SK-N-SH (cell line): ENCODE measurements at regions not wholly inside any gene's neighbourhood (a gene's known extent, or its start where the extent isn't known, plus 50 kb on each side); places are given as distances from the start of the nearest gene placed in this dataset.

Experiments
- CTCF ChIA-PET: fragments of 300-600, 350-600 bp; formaldehyde crosslinking; extraction: SDS; loops from one replicate; lab custom pipeline; 2021; lab: Yijun Ruan, JAX
- POLR2A ChIA-PET: fragments of 350-600 bp; sonication (Branson Sonifier 250); formaldehyde crosslinking; extraction: SDS; loops from one replicate; lab custom pipeline; 2020; ENCODE audit warnings: antibody characterized with exemption, inconsistent platforms; lab: Yijun Ruan, JAX
- DNase-seq: peaks from one replicate; pipeline ENCODE4 v3.0.0; 2012
- H2AFZ ChIP-seq: fragments of 200-600 bp; sonication (generic); 2 replicates; pipeline ENCODE4 v1.8.1; 2016; ENCODE audit warnings: antibody characterized with exemption, mild to moderate bottlenecking, low read depth
- H3F3A ChIP-seq: fragments of 200-600 bp; sonication (generic); replicated peaks from 2 replicates; pipeline ENCODE3; 2016; ENCODE audit warnings: antibody characterized with exemption, mild to moderate bottlenecking; ENCODE audit not compliant: insufficient read depth
- H3K27ac ChIP-seq, 2 experiments: fragments of 200-500 bp in 1 of 2; fragments of 200-600 bp in 1 of 2; sonication (Bioruptor generic) in 1 of 2; sonication (generic), shearing (Covaris generic) in 1 of 2; 2 replicates each; pipeline versions ENCODE4 v1.5.1 to v1.6.1; 2014 to 2016; ENCODE audit warnings: low read depth in 2 of 2, inconsistent platforms in 1 of 2, low read length in 1 of 2, mild to moderate bottlenecking in 1 of 2, mixed read lengths in 1 of 2
- H3K27me3 ChIP-seq: fragments of 200-600 bp; sonication (generic), shearing (Covaris generic); 2 replicates; pipeline ENCODE4 v1.6.1; 2016; ENCODE audit warnings: mixed run types; ENCODE audit not compliant: insufficient read depth
- H3K36me3 ChIP-seq, 2 experiments: fragments of 200-500 bp in 1 of 2; fragments of 200-600 bp in 1 of 2; sonication (Bioruptor generic) in 1 of 2; sonication (generic) in 1 of 2; replicated peaks in 1 of 2; 2 replicates each; pipeline versions ENCODE3 to v1.5.1; 2014 to 2016; ENCODE audit warnings: low read length in 1 of 2, mild to moderate bottlenecking in 1 of 2; ENCODE audit not compliant: insufficient read depth in 2 of 2, control insufficient read depth in 1 of 2
- H3K4me1 ChIP-seq, 2 experiments: fragments of 200-500 bp in 1 of 2; fragments of 200-600 bp in 1 of 2; sonication (Bioruptor generic) in 1 of 2; sonication (generic), shearing (Covaris generic) in 1 of 2; 2 replicates each; pipeline versions ENCODE4 v1.5.1 to v1.6.1; 2014 to 2016; ENCODE audit warnings: low read depth in 1 of 2, low read length in 1 of 2, mixed run types in 1 of 2; ENCODE audit not compliant: insufficient read depth in 2 of 2, control insufficient read depth in 1 of 2
- H3K4me2 ChIP-seq: fragments of 200-600 bp; sonication (generic), shearing (Covaris generic); 2 replicates; pipeline ENCODE4 v1.6.1; 2017; ENCODE audit warnings: mixed run types
- H3K4me3 ChIP-seq, 2 experiments: fragments of 200-500 bp in 1 of 2; fragments of 200-600 bp in 1 of 2; sonication (Bioruptor generic) in 1 of 2; sonication (generic), shearing (Covaris generic) in 1 of 2; 2 replicates each; pipeline versions ENCODE4 v1.5.1 to v1.8.1; 2014 to 2016; ENCODE audit warnings: low read depth in 2 of 2, inconsistent platforms in 1 of 2, low read length in 1 of 2, mild to moderate bottlenecking in 1 of 2, mixed read lengths in 1 of 2, moderate library complexity in 1 of 2
- H3K79me2 ChIP-seq: fragments of 200-600 bp; sonication (generic); 2 replicates; pipeline ENCODE4 v1.8.1; 2017; ENCODE audit warnings: mild to moderate bottlenecking; ENCODE audit not compliant: insufficient read depth
- H3K9ac ChIP-seq: fragments of 200-600 bp; sonication (generic); 2 replicates; pipeline ENCODE4 v1.6.1; 2017; ENCODE audit warnings: mixed run types
- H3K9me2 ChIP-seq: fragments of 200-600 bp; sonication (generic); 2 replicates; pipeline ENCODE4 v1.6.1; 2017; ENCODE audit warnings: mixed run types
- H3K9me3 ChIP-seq: fragments of 200-600 bp; sonication (generic); 2 replicates; pipeline ENCODE4 v1.6.1; 2017; ENCODE audit warnings: mixed run types, mild to moderate bottlenecking, moderate library complexity
- H4K20me1 ChIP-seq: fragments of 200-600 bp; sonication (generic); 2 replicates; pipeline ENCODE4 v1.6.1; 2017; ENCODE audit warnings: mild to moderate bottlenecking, mixed run types; ENCODE audit not compliant: insufficient read depth
- CHD2 ChIP-seq: fragments of 150-350 bp; IDR thresholded peaks from 2 replicates; pipeline ENCODE4 v1.6.1; 2018; ENCODE audit warnings: low read length; ENCODE audit not compliant: partially characterized antibody
- EP300 ChIP-seq, 2 experiments: IDR thresholded peaks; 2 replicates each; pipeline versions ENCODE4 v1.4.0 to v1.6.1; 2012; ENCODE audit warnings: borderline replicate concordance in 1 of 2, low read depth in 1 of 2, low read length in 1 of 2
- FOSL2 ChIP-seq: IDR thresholded peaks from 2 replicates; pipeline ENCODE4 v1.4.0; 2012; ENCODE audit warnings: low read depth, mild to moderate bottlenecking, moderate library complexity, borderline replicate concordance
- FOXJ3 ChIP-seq: sonication (generic); formaldehyde crosslinking; IDR thresholded peaks from 2 replicates; pipeline ENCODE4 v1.5.1; 2020; ENCODE audit warnings: mild to moderate bottlenecking, missing genetic modification reagents
- GABPA ChIP-seq: IDR thresholded peaks from 2 replicates; pipeline ENCODE4 v1.4.0; 2012; ENCODE audit warnings: low read depth, mild to moderate bottlenecking
- GATA2 ChIP-seq: sonication (generic); formaldehyde crosslinking; IDR thresholded peaks from 2 replicates; pipeline ENCODE4 v1.5.0; 2020; ENCODE audit warnings: mild to moderate bottlenecking, missing genetic modification reagents
- MXI1 ChIP-seq: IDR thresholded peaks from 2 replicates; pipeline ENCODE4 v1.6.1; 2012; ENCODE audit warnings: mild to moderate bottlenecking, low read depth, low read length, improper control_type of control experiment
- NRF1 ChIP-seq: IDR thresholded peaks from 2 replicates; pipeline ENCODE4 v1.6.1; 2012; ENCODE audit warnings: low read depth, mild to moderate bottlenecking, low read length
- RAD21 ChIP-seq: IDR thresholded peaks from 2 replicates; pipeline ENCODE4 v1.6.1; 2012; ENCODE audit warnings: mild to moderate bottlenecking, low read length
- RCOR1 ChIP-seq: fragments of 150-350 bp; IDR thresholded peaks from 2 replicates; pipeline ENCODE4 v1.6.1; 2017; ENCODE audit warnings: antibody characterized with exemption, low read length
- RFX5 ChIP-seq: IDR thresholded peaks from 2 replicates; pipeline ENCODE4 v1.6.1; 2012; ENCODE audit warnings: mild to moderate bottlenecking, improper control_type of control experiment, low read length
- TAF1 ChIP-seq: IDR thresholded peaks from 2 replicates; pipeline ENCODE4 v1.6.1; 2012; ENCODE audit warnings: low read depth, mild to moderate bottlenecking, low read length, moderate library complexity, borderline replicate concordance
- TCF12 ChIP-seq: IDR thresholded peaks from 2 replicates; pipeline ENCODE4 v1.4.0; 2012
- TEAD4 ChIP-seq: IDR thresholded peaks from 2 replicates; pipeline ENCODE4 v1.4.0; 2012; ENCODE audit warnings: mild to moderate bottlenecking, borderline replicate concordance; ENCODE audit not compliant: insufficient read depth
- WGBS: methylation state at CpG from one replicate; pipeline ENCODE4 v1.1.6; 2017; ENCODE audit warnings: low lambda C conversion rate; 5-methylcytosine and 5-hydroxymethylcytosine counted together
- TF ChIP-seq, protein P1 (sequence below): fragments of 150-350 bp; IDR thresholded peaks from 2 replicates; pipeline ENCODE4 v1.6.1; 2017; ENCODE audit warnings: antibody characterized with exemption, low read length, low read depth, borderline replicate concordance
- TF ChIP-seq, protein P2 (sequence below): IDR thresholded peaks from 2 replicates; pipeline ENCODE4 v1.4.0; 2012; ENCODE audit warnings: low read depth, borderline replicate concordance

DNA sequence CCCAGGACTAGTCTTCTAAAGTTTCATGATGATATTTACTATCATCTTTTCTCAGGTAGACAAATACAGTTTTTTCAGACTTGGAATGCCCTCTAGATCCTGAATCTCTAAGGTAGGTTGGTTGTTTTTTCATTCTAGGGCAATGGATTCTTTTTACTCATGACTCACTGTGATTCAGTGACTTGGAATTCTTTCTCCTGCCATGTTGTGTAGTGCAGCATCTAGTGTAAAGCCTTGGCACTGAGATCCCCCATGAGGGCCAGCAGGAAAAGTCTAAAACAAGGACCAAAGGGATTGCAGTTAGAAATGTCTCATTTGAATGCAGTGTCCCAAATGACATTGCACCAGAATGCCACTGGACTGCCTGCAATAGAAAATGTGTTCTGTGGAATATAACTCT lies 430.4 kb downstream of the NEBL start:
- H3K36me3 ChIP-seq, result no peaks in the 10 kb centered on the region
- TF ChIP-seq GATA2 (CRISPR knock-in tag) (no peak), RFX5 (no peak), GABPA (no peak), TEAD4 (no peak), FOXJ3 (CRISPR knock-in tag) (no peak), EP300 (IDR thresholded peaks at IDR 0.05; ENCODE audit: borderline replicate concordance in 1 of 2, low read depth in 1 of 2, low read length in 1 of 2) (no peak)
- TF ChIP-seq, protein P1, sequence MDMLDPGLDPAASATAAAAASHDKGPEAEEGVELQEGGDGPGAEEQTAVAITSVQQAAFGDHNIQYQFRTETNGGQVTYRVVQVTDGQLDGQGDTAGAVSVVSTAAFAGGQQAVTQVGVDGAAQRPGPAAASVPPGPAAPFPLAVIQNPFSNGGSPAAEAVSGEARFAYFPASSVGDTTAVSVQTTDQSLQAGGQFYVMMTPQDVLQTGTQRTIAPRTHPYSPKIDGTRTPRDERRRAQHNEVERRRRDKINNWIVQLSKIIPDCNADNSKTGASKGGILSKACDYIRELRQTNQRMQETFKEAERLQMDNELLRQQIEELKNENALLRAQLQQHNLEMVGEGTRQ, result no peak
- TF ChIP-seq, protein P2, sequence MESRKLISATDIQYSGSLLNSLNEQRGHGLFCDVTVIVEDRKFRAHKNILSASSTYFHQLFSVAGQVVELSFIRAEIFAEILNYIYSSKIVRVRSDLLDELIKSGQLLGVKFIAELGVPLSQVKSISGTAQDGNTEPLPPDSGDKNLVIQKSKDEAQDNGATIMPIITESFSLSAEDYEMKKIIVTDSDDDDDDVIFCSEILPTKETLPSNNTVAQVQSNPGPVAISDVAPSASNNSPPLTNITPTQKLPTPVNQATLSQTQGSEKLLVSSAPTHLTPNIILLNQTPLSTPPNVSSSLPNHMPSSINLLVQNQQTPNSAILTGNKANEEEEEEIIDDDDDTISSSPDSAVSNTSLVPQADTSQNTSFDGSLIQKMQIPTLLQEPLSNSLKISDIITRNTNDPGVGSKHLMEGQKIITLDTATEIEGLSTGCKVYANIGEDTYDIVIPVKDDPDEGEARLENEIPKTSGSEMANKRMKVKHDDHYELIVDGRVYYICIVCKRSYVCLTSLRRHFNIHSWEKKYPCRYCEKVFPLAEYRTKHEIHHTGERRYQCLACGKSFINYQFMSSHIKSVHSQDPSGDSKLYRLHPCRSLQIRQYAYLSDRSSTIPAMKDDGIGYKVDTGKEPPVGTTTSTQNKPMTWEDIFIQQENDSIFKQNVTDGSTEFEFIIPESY, result no peak
- no peaks in the 10 kb centered on the region for H3F3A ChIP-seq
- H3K27ac ChIP-seq, result no peak overlapping the region
- H3K27me3 ChIP-seq, result no peaks in the 10 kb centered on the region
- POLR2A ChIA-PET, result no interaction called here
- H3K4me2 ChIP-seq, result no peak overlapping the region
- no peak overlapping the region for H3K4me3 ChIP-seq
- no peaks in the 10 kb centered on the region for H4K20me1 ChIP-seq
- no peaks in the 10 kb centered on the region for H3K79me2 ChIP-seq
- no peaks in the 10 kb centered on the region for H3K9me2 ChIP-seq
- no peak overlapping the region for H2AFZ ChIP-seq
- DNase-seq, result no peak
- no peaks in the 10 kb centered on the region; the same call in 1 of the 2 replicates for H3K9me3 ChIP-seq
- H3K4me1 ChIP-seq, result no peaks in the 10 kb centered on the region
- H3K9ac ChIP-seq, result no peak overlapping the region
- CTCF ChIA-PET, result no interaction called here

DNA sequence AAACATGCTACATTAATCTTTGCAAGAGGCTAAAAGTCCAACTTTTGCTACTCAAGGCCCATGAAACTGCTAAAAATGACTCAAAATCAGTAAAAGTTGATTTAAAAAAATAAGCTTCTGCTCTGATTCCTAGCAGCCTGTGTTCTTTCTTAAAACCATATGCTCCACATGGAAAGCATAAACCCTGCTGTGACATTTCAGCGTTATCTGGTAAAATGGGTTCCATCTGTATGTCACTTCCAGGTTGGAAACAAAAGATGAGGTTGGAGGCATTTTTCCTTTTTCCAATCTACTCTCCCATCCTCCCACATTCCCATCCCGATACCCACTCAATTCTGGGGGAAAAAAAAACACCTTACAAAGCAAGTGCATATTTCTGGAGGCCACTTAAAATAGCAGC lies 439.5 kb downstream of the NEBL start:
- DNase-seq, result peak; percentile 36
- WGBS, result 8% methylated on average over 2 of the region's 2 CpGs
- H3K27ac ChIP-seq, result peak overlapping the region in 1 of 2 experiments; percentile 39; a peak in 1 of 4 replicates

More for the DNA sequence above, 439.5 kb downstream of the NEBL start:
- Histone ChIP-seq H3K27me3 (no peaks in the 10 kb centered on the region), H3K4me3 (no peak overlapping the region), H3K9me2 (no peaks in the 10 kb centered on the region), H3K4me1 (peaks cover 0 to 6% of the 10 kb centered on the region in 2 experiments; a peak in 2 of 4 replicates), H3K4me2 (no peak overlapping the region), H2AFZ (no peak overlapping the region), H3K9me3 (no peaks in the 10 kb centered on the region), H3K9ac (no peak overlapping the region), H3K36me3 (no peaks in the 10 kb centered on the region), H3F3A (no peaks in the 10 kb centered on the region), H3K79me2 (no peaks in the 10 kb centered on the region), H4K20me1 (no peaks in the 10 kb centered on the region)
- TF ChIP-seq FOSL2 (no peak), RCOR1 (peak; percentile 94), RAD21 (peak; percentile 36; the same call in 1 of the 2 replicates), TCF12 (0 out of 2 replicates have a peak, but pooled peaks have one; percentile 24), GATA2 (CRISPR knock-in tag) (peak; percentile 77), NRF1 (no peak), EP300 (IDR thresholded peaks at IDR 0.05; ENCODE audit: borderline replicate concordance in 1 of 2, low read depth in 1 of 2, low read length in 1 of 2) (peak in 1 of 2 experiments; percentile 78; a peak in 1 of 4 replicates), CHD2 (peak; percentile 46), MXI1 (peak; percentile 83; the same call in 1 of the 2 replicates), TAF1 (no peak)
- POLR2A ChIA-PET, result no interaction called here
- CTCF ChIA-PET, result interaction anchor here (1.9 kb wide), 1 partner anchor 27 kb away, joined by 7 read pairs; no protein-coding TSS in a partner anchor
